Activated gamma-delta T cell treated with Interleukin-2 at 50 U/mL for 16 hours (primary cell): ENCODE measurements at regions not wholly inside any gene's neighbourhood (a gene's known extent, or its start where the extent isn't known, plus 50 kb on each side); places are given as distances from the start of the nearest gene placed in this dataset.

ENCODE experiments used
- DNase-seq: peaks from one replicate; pipeline ENCODE4 v3.0.0-alpha.2; 2020

GRCh38 chr15:39444735-39445470 lies 136.0 kb upstream of the THBS1 start:
- DNase-seq = no peak

- DNase-seq = no peak
Observed at GRCh38 chr15:39445931-39446330, 134.9 kb upstream of the THBS1 start.

GRCh38 chr15:39447346-39447745 lies 133.5 kb upstream of the THBS1 start:
- DNase-seq = no peak

GRCh38 chr15:39447881-39448280 lies 133.0 kb upstream of the THBS1 start:
- no peak for DNase-seq

GRCh38 chr15:39448409-39448808 lies 132.5 kb upstream of the THBS1 start:
- DNase-seq = no peak

GRCh38 chr15:39451121-39451688 lies 129.7 kb upstream of the THBS1 start:
- DNase-seq = no peak

GRCh38 chr15:39451871-39452270 lies 129.0 kb upstream of the THBS1 start:
- no peak for DNase-seq

GRCh38 chr15:39453620-39454019 lies 127.3 kb upstream of the THBS1 start:
- DNase-seq = no peak

- DNase-seq = no peak
Observed at GRCh38 chr15:39454189-39454986, 126.5 kb upstream of the THBS1 start.

GRCh38 chr15:39455471-39455991 lies 125.3 kb upstream of the THBS1 start:
- no peak for DNase-seq

GRCh38 chr15:39456159-39456558 lies 124.7 kb upstream of the THBS1 start:
- no peak for DNase-seq

GRCh38 chr15:39456582-39457330 lies 124.1 kb upstream of the THBS1 start:
- no peak for DNase-seq

GRCh38 chr15:39458131-39458530 lies 122.7 kb upstream of the THBS1 start:
- no peak for DNase-seq

- no peak for DNase-seq
Observed at GRCh38 chr15:39459548-39459947, 121.3 kb upstream of the THBS1 start.

GRCh38 chr15:39460748-39461147 lies 120.1 kb upstream of the THBS1 start:
- DNase-seq = no peak

- no peak for DNase-seq
Observed at GRCh38 chr15:39461536-39462130, 119.2 kb upstream of the THBS1 start.

- no peak for DNase-seq
Observed at GRCh38 chr15:39462691-39463090, 118.2 kb upstream of the THBS1 start.

GRCh38 chr15:39465843-39466749 lies 114.8 kb upstream of the THBS1 start:
- DNase-seq = no peak

GRCh38 chr15:39466750-39467105 lies 114.2 kb upstream of the THBS1 start:
- no peak for DNase-seq

GRCh38 chr15:39468331-39468730 lies 112.5 kb upstream of the THBS1 start:
- DNase-seq = no peak

GRCh38 chr15:39468828-39469227 lies 112.1 kb upstream of the THBS1 start:
- no peak for DNase-seq
